GM12878 (cell line): ENCODE measurements at regions not wholly inside any gene's neighbourhood (a gene's known extent, or its start where the extent isn't known, plus 50 kb on each side); places are given as distances from the start of the nearest gene placed in this dataset.

ENCODE experiments used
- ATAC-seq: fragments of 200-7000 bp; cut with Tn5 transposase; 3 replicates; pipeline ENCODE4 v1.9.1; 2020; ENCODE audit warnings: mild to moderate bottlenecking, moderate library complexity
- BruUV-seq: library from RNA; stranded (reverse); fragments of 400-500 nt; replicated peaks from 2 replicates; lab custom pipeline; 2021; lab: Mats Ljungman, UMichigan
- CTCF ChIA-PET: fragments of 300-600 bp; sonication (Branson Sonifier 250); formaldehyde crosslinking; extraction: SDS; loops from one replicate; lab custom pipeline; 2021; ENCODE audit warnings: inconsistent platforms; lab: Yijun Ruan, JAX
- POLR2A ChIA-PET: fragments of 350-600 bp; formaldehyde crosslinking; extraction: SDS; loops from one replicate; lab custom pipeline; 2021; ENCODE audit warnings: inconsistent platforms; lab: Charles Lee
- RAD21 ChIA-PET: fragments of 300-600 bp; sonication (Branson Sonifier 250); formaldehyde crosslinking; loops from one replicate; lab custom pipeline; 2023; ENCODE audit warnings: antibody characterized with exemption; ENCODE audit not compliant: unreplicated experiment; lab: Charles Lee
- SMC1A ChIA-PET: fragments of 300-600 bp; sonication (Branson Sonifier 250); formaldehyde crosslinking; loops from one replicate; lab custom pipeline; 2023; ENCODE audit not compliant: unreplicated experiment, uncharacterized antibody; lab: Charles Lee
- DNase-seq: peaks from one replicate; pipeline ENCODE4 v3.0.0-alpha.2; 2011; ENCODE audit warnings: low read depth, low spot score
- FAIRE-seq: peaks from 3 replicates; lab custom pipeline; 2011; peaks lifted over from hg19 to GRCh38; lab: Jason Lieb, UNC
- H2AFZ ChIP-seq: 2 replicates; pipeline ENCODE4 v1.6.0; 2011; ENCODE audit warnings: low read depth, low read length, control low read depth; ENCODE audit not compliant: control insufficient read depth
- H3K27ac ChIP-seq: 2 replicates; pipeline ENCODE4 v1.5.1; 2011; ENCODE audit warnings: control low read depth; ENCODE audit not compliant: control insufficient read depth, insufficient read depth
- H3K27me3 ChIP-seq, 2 experiments: replicated peaks in 1 of 2; 2 replicates each; pipeline versions ENCODE4 v1.6.0 to v1.6.1; 2011; ENCODE audit warnings: low read length in 1 of 2; ENCODE audit not compliant: control insufficient read depth in 2 of 2, insufficient read depth in 2 of 2
- H3K36me3 ChIP-seq, 2 experiments: 2 replicates each; pipeline ENCODE4 v1.5.1; 2011; ENCODE audit warnings: low read length in 1 of 2; ENCODE audit not compliant: control insufficient read depth in 2 of 2, insufficient read depth in 2 of 2
- H3K4me1 ChIP-seq: 2 replicates; pipeline ENCODE4 v1.6.1; 2011; ENCODE audit warnings: mild to moderate bottlenecking, low read length, moderate library complexity, mixed read lengths; ENCODE audit not compliant: control insufficient read depth, insufficient read depth
- H3K4me2 ChIP-seq: 2 replicates; pipeline ENCODE4 v1.6.0; 2011; ENCODE audit warnings: control low read depth; ENCODE audit not compliant: control insufficient read depth, insufficient read depth
- H3K4me3 ChIP-seq: fragments of 200-600 bp; sonication (generic); 2 replicates; pipeline ENCODE4 v1.5.1; 2016
- H3K79me2 ChIP-seq: 2 replicates; pipeline ENCODE4 v1.6.0; 2011; ENCODE audit warnings: low read length; ENCODE audit not compliant: control insufficient read depth, insufficient read depth
- H3K9ac ChIP-seq: 2 replicates; pipeline ENCODE4 v1.8.0; 2011; ENCODE audit warnings: low read length, control low read depth, mixed read lengths; ENCODE audit not compliant: control insufficient read depth, insufficient read depth
- H3K9me3 ChIP-seq: replicated peaks from 3 replicates; pipeline ENCODE4 v1.5.1; 2011; ENCODE audit warnings: mild to moderate bottlenecking, low read length; ENCODE audit not compliant: control insufficient read depth, insufficient read depth
- H4K20me1 ChIP-seq: 2 replicates; pipeline ENCODE4 v1.6.0; 2011; ENCODE audit not compliant: control insufficient read depth, insufficient read depth
- CHD2 ChIP-seq: IDR thresholded peaks from 2 replicates; pipeline ENCODE4 v1.6.1; 2011; ENCODE audit warnings: low read depth, low read length, improper control_type of control experiment, borderline replicate concordance
- CREB1 ChIP-seq: IDR thresholded peaks from 2 replicates; pipeline ENCODE4 v1.6.1; 2012; ENCODE audit warnings: low read depth, mild to moderate bottlenecking, inconsistent platforms
- CREM ChIP-seq: IDR thresholded peaks from 2 replicates; pipeline ENCODE4 v1.6.1; 2014; ENCODE audit warnings: antibody characterized with exemption, low read depth
- EGR1 ChIP-seq, 2 experiments: IDR thresholded peaks; 1 replicate in 1 of 2; 2 replicates in 1 of 2; pipeline ENCODE4 v1.6.1; 2011 to 2012; ENCODE audit warnings: low read depth in 2 of 2, low read length in 2 of 2, borderline replicate concordance in 1 of 2, mild to moderate bottlenecking in 1 of 2, moderate library complexity in 1 of 2
- GABPA ChIP-seq: IDR thresholded peaks from 2 replicates; pipeline ENCODE4 v1.6.1; 2014; ENCODE audit warnings: antibody characterized with exemption, low read depth, mild to moderate bottlenecking, inconsistent platforms
- IRF4 ChIP-seq: IDR thresholded peaks from 2 replicates; pipeline ENCODE4 v1.6.1; 2011; ENCODE audit warnings: low read depth, low read length
- KLF5 ChIP-seq: fragments of 450-650 bp; IDR thresholded peaks from 2 replicates; pipeline ENCODE4 v1.6.1; 2014; ENCODE audit warnings: mild to moderate bottlenecking; ENCODE audit not compliant: partially characterized antibody
- NFYB ChIP-seq: IDR thresholded peaks from 2 replicates; pipeline ENCODE4 v1.6.1; 2011; ENCODE audit warnings: low read depth, mild to moderate bottlenecking, low read length, improper control_type of control experiment, moderate library complexity; ENCODE audit not compliant: insufficient read depth
- RB1 ChIP-seq: fragments of 450-650 bp; formaldehyde crosslinking; IDR thresholded peaks from 2 replicates; pipeline ENCODE4 v1.6.1; 2017; ENCODE audit warnings: mild to moderate bottlenecking, borderline replicate concordance
- SREBF2 ChIP-seq: IDR thresholded peaks from 2 replicates; pipeline ENCODE4 v1.6.1; 2012; ENCODE audit warnings: mild to moderate bottlenecking, low read length
- SUZ12 ChIP-seq: fragments of 200-600 bp; sonication (generic); IDR thresholded peaks from one replicate; pipeline ENCODE4 v1.6.1; 2018; ENCODE audit warnings: antibody characterized with exemption, mild to moderate bottlenecking; ENCODE audit not compliant: unreplicated experiment
- WGBS: methylation state at CpG from one replicate; pipeline ENCODE4 v1.1.6; 2016; ENCODE audit warnings: low lambda C conversion rate; ENCODE audit not compliant: insufficient replicate concordance, insufficient coverage; ENCODE audit errors: missing lambda C conversion rate; 5-methylcytosine and 5-hydroxymethylcytosine counted together
- in situ Hi-C: fragments of 300-500 bp; cut with MboI; formaldehyde crosslinking; loops from 9 replicates; pipeline ENCODE4 v1.14.3; 2018; ENCODE audit warnings: mixed read lengths
- intact Hi-C: fragments of 100-400 bp; cut with micrococcal nuclease; formaldehyde crosslinking; loops from one replicate; pipeline ENCODE4 v1.14.2; 2022; ENCODE audit not compliant: unreplicated experiment
- TF ChIP-seq, protein P1 (sequence below): fragments of 450-650 bp; IDR thresholded peaks from 2 replicates; pipeline ENCODE4 v1.6.1; 2017; ENCODE audit warnings: mild to moderate bottlenecking
- TF ChIP-seq, protein P2 (sequence below): fragments of 450-650 bp; IDR thresholded peaks from 2 replicates; pipeline ENCODE4 v1.6.1; 2017; ENCODE audit warnings: mild to moderate bottlenecking, moderate library complexity

DNA sequence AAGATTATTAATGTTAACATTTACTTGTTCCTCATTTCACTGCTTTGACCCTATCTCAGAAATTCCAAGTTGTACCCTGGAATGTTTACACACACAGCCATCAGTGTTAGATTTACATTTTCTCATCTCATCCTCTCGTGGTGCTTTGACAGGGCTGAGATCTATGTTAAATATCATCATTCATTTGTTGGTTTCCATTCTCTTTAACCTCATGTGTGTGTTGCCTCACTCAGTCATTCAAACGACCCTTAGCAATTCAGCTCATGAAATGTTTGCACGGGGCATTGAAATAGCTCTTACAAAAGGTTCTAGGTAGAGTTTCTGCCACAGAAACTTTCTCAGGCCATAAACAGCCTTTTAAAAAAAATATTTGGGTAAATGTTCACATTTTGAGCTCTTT lies 369.6 kb upstream of the MAF start:
- ChIA-PET POLR2A (no interaction called here), CTCF (no interaction called here), RAD21 (no interaction called here), SMC1A (no interaction called here)
- TF ChIP-seq GABPA (no peak), EGR1 (IDR thresholded peaks at IDR 0.05; ENCODE audit: borderline replicate concordance in 1 of 2, low read depth in 2 of 2, low read length in 2 of 2) (no peak)
- in situ Hi-C loops, result no loop called here
- Histone ChIP-seq H3K4me1 (no peaks in the 10 kb centered on the region), H3K27me3 (no peaks in the 10 kb centered on the region), H3K9me3 (no peaks in the 10 kb centered on the region), H3K27ac (no peak overlapping the region), H3K4me3 (no peak overlapping the region), H4K20me1 (peaks cover 3% of the 10 kb centered on the region; the same call in 1 of the 2 replicates), H2AFZ (no peak overlapping the region), H3K36me3 (no peaks in the 10 kb centered on the region), H3K9ac (no peak overlapping the region), H3K4me2 (no peak overlapping the region), H3K79me2 (no peaks in the 10 kb centered on the region)
- intact Hi-C loops, result loop anchor here (10.0 kb wide), 1 partner anchor 55 kb away; no protein-coding TSS in a partner anchor
- BruUV-seq, result no TSS peak
- ATAC-seq, result no peak
- WGBS, result 15% methylated on average over 3 of the region's 3 CpGs
- no peak for DNase-seq
- no peak for FAIRE-seq

DNA sequence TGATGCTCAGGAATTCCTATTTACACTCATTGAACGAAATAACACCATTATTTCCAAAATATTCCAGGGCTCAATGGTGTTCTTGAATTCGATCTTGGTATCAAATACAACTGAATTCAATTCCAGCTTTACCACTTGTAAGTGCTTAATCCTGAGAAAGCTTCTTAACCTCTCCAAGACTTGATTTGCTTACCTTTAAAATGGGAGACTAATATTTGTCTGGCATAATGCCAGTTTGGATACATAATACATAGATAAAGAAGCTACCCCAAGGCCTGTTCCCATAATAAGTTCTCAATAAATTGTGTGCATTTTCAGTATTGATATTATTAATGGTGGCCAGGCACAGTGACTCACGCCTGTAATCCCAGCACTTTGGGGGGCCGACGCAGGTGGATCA lies 368.9 kb upstream of the MAF start:
- H3K79me2 ChIP-seq, result no peaks in the 10 kb centered on the region
- no TSS peak for BruUV-seq
- SMC1A ChIA-PET, result no interaction called here
- no peak overlapping the region for H2AFZ ChIP-seq
- no peaks in the 10 kb centered on the region for H3K4me1 ChIP-seq
- H3K36me3 ChIP-seq, result no peaks in the 10 kb centered on the region
- peaks cover 3% of the 10 kb centered on the region; the same call in 1 of the 2 replicates for H4K20me1 ChIP-seq
- DNase-seq (no peak), FAIRE-seq (no peak), ATAC-seq (no peak)
- no peak overlapping the region for H3K4me2 ChIP-seq
- H3K9me3 ChIP-seq, result no peaks in the 10 kb centered on the region
- in situ Hi-C loops, result no loop called here
- WGBS, result 17% methylated on average over 5 of the region's 5 CpGs
- intact Hi-C loops, result no loop called here
- H3K27me3 ChIP-seq, result no peaks in the 10 kb centered on the region
- no peak overlapping the region for H3K9ac ChIP-seq
- RAD21 ChIA-PET, result no interaction called here
- no peak overlapping the region for H3K27ac ChIP-seq
- CTCF ChIA-PET, result no interaction called here
- no peak overlapping the region for H3K4me3 ChIP-seq
- POLR2A ChIA-PET, result no interaction called here
- no peak for TF ChIP-seq NFYB
- no peak for TF ChIP-seq CHD2
- TF ChIP-seq, protein P1, sequence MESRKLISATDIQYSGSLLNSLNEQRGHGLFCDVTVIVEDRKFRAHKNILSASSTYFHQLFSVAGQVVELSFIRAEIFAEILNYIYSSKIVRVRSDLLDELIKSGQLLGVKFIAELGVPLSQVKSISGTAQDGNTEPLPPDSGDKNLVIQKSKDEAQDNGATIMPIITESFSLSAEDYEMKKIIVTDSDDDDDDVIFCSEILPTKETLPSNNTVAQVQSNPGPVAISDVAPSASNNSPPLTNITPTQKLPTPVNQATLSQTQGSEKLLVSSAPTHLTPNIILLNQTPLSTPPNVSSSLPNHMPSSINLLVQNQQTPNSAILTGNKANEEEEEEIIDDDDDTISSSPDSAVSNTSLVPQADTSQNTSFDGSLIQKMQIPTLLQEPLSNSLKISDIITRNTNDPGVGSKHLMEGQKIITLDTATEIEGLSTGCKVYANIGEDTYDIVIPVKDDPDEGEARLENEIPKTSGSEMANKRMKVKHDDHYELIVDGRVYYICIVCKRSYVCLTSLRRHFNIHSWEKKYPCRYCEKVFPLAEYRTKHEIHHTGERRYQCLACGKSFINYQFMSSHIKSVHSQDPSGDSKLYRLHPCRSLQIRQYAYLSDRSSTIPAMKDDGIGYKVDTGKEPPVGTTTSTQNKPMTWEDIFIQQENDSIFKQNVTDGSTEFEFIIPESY, result no peak
- no peak for TF ChIP-seq CREM
- no peak for TF ChIP-seq KLF5
- TF ChIP-seq SREBF2, result no peak
- TF ChIP-seq RB1, result no peak
- TF ChIP-seq CREB1, result no peak
- TF ChIP-seq IRF4, result no peak
- no peak for TF ChIP-seq EGR1 (IDR thresholded peaks at IDR 0.05; ENCODE audit: borderline replicate concordance in 1 of 2, low read depth in 2 of 2, low read length in 2 of 2)
- no peak for TF ChIP-seq SUZ12
- TF ChIP-seq, protein P2, sequence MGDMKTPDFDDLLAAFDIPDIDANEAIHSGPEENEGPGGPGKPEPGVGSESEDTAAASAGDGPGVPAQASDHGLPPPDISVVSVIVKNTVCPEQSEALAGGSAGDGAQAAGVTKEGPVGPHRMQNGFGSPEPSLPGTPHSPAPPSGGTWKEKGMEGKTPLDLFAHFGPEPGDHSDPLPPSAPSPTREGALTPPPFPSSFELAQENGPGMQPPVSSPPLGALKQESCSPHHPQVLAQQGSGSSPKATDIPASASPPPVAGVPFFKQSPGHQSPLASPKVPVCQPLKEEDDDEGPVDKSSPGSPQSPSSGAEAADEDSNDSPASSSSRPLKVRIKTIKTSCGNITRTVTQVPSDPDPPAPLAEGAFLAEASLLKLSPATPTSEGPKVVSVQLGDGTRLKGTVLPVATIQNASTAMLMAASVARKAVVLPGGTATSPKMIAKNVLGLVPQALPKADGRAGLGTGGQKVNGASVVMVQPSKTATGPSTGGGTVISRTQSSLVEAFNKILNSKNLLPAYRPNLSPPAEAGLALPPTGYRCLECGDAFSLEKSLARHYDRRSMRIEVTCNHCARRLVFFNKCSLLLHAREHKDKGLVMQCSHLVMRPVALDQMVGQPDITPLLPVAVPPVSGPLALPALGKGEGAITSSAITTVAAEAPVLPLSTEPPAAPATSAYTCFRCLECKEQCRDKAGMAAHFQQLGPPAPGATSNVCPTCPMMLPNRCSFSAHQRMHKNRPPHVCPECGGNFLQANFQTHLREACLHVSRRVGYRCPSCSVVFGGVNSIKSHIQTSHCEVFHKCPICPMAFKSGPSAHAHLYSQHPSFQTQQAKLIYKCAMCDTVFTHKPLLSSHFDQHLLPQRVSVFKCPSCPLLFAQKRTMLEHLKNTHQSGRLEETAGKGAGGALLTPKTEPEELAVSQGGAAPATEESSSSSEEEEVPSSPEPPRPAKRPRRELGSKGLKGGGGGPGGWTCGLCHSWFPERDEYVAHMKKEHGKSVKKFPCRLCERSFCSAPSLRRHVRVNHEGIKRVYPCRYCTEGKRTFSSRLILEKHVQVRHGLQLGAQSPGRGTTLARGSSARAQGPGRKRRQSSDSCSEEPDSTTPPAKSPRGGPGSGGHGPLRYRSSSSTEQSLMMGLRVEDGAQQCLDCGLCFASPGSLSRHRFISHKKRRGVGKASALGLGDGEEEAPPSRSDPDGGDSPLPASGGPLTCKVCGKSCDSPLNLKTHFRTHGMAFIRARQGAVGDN, result no peak
